ENCODE measurements at regions not wholly inside any gene's neighbourhood (a gene's known extent, or its start where the extent isn't known, plus 50 kb on each side); places are given as distances from the start of the nearest gene placed in this dataset.

DNA sequence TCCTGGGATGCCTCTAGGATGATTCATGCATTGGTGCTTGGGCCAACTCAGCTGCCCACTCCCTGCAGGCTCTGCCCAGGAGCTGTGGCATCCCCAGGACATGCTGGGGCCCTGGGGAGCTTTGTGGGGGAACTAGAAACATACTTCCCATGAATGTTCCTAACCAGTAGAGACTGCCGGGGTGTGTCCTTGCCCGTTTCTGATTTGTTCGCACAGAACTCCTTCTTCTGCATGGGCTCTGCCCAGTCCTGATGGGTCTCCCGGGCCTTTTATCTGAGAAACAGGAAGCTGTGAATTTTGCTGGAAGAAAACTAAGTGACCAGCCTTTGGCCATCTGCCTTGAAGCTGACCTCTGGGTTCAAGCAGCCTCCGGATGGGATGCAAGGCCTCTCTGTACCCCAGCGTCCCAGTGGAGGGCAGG, 71.6 kb upstream of the RNU6ATAC start:
- no peak overlapping the region for H3K9ac ChIP-seq (ENCODE audit: low read depth in 2 of 2, low read length in 2 of 2)
- no peak overlapping the region for H3K4me3 ChIP-seq
- H3K4me1 ChIP-seq, result no peaks in the 10 kb centered on the region
- H3K27me3 ChIP-seq, result no peaks in the 10 kb centered on the region
- no peaks in the 10 kb centered on the region for H3K36me3 ChIP-seq
- DNase-seq, result no peak
- no peak overlapping the region for H3K27ac ChIP-seq
- no peak for TF ChIP-seq CTCF (IDR thresholded peaks at IDR 0.05)
- no peaks in the 10 kb centered on the region for H3K9me3 ChIP-seq
- intact Hi-C loops (cut with DNase I), result no loop called here

DNA sequence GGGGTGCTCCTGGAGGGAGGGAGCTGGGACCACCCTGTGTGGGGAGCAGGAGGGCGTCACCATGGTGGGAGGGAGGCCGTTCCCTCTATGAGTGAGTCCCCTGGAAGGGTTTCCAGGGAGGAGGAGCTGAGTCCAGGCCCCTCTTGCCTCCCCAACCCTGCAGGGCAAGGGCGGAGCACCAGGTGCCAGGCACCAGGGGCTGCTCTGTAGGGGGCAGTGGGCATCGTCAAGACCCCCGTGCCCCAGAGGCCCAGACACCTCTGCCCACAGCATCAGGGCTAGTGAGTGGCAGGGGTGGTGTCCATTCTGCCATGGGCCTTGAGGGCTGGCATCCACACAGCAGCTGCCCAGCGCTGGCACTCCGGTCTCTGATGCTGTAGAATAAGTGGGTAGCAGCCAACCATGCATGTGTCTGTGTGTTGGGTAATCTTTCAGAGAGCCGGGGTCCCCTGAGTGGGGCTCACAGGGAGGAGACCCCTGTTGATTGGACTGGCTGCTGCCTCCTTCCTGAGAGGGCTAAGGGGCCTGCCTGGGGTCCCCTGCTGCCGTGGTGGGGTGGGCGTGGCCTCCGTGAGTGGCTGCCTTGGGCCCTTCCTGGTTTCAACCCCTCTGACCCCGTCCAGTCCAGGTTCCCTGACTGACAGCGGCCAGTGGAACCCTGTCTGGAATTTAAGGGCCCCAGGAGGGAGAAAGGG, 72.7 kb upstream of the RNU6ATAC start:
- Histone ChIP-seq H3K4me3 (no peak overlapping the region), H3K4me1 (no peaks in the 10 kb centered on the region), H3K27ac (no peak overlapping the region), H3K9me3 (no peaks in the 10 kb centered on the region), H3K27me3 (no peaks in the 10 kb centered on the region), H3K9ac (ENCODE audit: low read depth in 2 of 2, low read length in 2 of 2) (no peak overlapping the region), H3K36me3 (no peaks in the 10 kb centered on the region)
- no peak for TF ChIP-seq CTCF (IDR thresholded peaks at IDR 0.05)
- DNase-seq, result no peak
- intact Hi-C loops (cut with DNase I), result no loop called here

DNA sequence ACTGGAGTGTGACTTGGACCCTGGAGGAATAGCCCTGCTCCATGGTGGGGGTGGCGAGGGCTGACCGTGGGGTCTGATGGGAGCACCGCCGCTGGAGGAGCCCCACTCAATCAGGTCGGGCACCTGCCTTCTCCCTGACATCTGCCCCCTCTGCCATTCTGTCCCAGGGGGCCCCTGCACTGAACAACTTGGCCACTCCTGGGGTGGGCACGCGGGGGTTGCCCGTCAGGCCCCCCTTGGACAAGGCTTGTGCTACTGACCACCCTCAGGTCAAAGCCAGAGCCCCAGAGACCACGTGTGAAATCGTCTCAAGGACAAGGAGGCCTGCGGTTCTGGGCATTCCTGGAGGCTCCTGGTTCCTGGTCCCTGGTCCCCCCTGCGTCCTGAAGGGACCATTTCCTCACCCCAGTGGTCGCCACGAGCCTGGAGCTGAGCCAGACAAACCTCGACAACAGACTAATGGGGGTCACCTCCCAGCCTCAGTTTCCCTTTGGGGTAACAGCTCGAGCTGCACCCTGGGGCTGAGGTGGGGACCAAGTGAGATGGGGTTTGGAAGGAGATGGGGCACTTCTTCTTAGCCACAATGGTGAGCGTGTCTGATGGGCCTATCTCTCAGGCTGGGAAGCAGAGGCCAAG, 73.4 kb upstream of the RNU6ATAC start:
- no peak for DNase-seq
- no peaks in the 10 kb centered on the region for H3K9me3 ChIP-seq
- intact Hi-C loops (cut with DNase I), result no loop called here

DNA sequence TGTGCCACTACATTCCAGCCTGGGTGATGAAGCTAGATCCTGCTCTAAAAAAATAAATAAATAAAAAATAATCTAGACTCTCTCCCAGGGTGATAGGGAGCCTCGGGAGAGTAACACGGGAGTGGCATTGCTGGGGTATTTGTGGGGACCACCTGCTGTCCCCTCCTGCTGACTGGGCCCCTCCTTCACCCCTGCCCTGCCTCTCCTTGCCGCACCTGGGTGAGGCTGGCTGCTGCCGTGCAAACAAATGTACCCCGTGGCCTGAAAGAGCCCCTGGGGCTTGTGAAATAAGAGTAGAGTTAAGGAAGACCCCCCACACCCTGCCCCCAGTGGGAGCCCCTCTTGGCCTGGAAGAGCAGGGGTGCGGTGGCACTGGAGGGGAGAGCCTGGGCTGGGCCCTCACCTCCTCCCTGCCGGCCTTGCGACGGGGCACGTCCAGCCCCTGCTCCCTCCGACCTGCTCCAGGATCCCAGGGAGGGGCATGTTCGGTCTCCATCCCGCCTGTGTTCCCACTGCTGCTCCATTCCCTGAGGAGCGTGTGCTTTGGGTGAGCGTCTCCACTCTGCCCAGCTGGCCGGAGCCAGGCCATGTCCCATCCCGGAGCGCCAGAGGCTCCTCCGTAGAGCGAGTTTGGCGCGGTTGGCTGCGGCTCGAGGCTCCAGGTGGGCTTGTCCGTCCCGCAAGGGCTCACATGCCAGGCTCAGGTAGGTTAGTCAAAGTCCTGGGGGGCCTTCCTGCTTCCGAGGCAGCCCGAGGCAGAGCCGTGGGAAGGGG, 75.0 kb upstream of the RNU6ATAC start:
- Histone ChIP-seq H3K4me3 (no peak overlapping the region), H3K27ac (no peak overlapping the region), H3K9me3 (no peaks in the 10 kb centered on the region), H3K9ac (ENCODE audit: low read depth in 2 of 2, low read length in 2 of 2) (no peak overlapping the region), H3K36me3 (no peaks in the 10 kb centered on the region), H3K27me3 (no peaks in the 10 kb centered on the region), H3K4me1 (no peaks in the 10 kb centered on the region)
- DNase-seq, result no peak
- intact Hi-C loops (cut with DNase I), result no loop called here
- TF ChIP-seq CTCF (IDR thresholded peaks at IDR 0.05), result no peak

More for the DNA sequence above, 73.4 kb upstream of the RNU6ATAC start:
- Histone ChIP-seq H3K9ac (ENCODE audit: low read depth in 2 of 2, low read length in 2 of 2) (no peak overlapping the region), H3K36me3 (no peaks in the 10 kb centered on the region), H3K4me1 (no peaks in the 10 kb centered on the region), H3K27ac (no peak overlapping the region), H3K4me3 (no peak overlapping the region), H3K27me3 (no peaks in the 10 kb centered on the region)
- no peak for TF ChIP-seq CTCF (IDR thresholded peaks at IDR 0.05)

DNA sequence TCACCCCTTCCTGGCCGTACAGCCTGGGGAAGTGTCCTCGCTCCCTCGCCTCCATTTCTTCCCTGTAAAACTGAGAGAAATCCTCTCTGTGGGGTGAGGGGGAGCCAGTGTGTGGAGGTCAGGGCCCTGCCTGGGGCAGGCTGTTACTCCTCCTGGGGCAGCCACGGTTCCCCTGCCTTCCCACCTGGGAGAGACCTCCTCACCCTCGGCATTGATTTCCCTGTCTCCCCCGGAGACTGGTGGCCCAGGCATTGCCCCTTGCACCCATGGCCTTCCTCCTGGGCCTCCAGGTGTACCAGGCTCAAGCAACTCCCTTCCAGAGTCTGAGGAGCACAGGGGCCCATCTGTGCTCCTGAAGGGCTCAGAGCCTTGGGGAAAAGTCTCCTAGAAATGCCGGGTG, 75.6 kb upstream of the RNU6ATAC start:
- H3K9me3 ChIP-seq, result no peaks in the 10 kb centered on the region
- no peak for DNase-seq
- H3K36me3 ChIP-seq, result no peaks in the 10 kb centered on the region
- intact Hi-C loops (cut with DNase I), result no loop called here
- no peak for TF ChIP-seq CTCF (IDR thresholded peaks at IDR 0.05)
- no peaks in the 10 kb centered on the region for H3K27me3 ChIP-seq
- H3K4me3 ChIP-seq, result no peak overlapping the region
- no peak overlapping the region for H3K27ac ChIP-seq
- H3K9ac ChIP-seq (ENCODE audit: low read depth in 2 of 2, low read length in 2 of 2), result no peak overlapping the region
- H3K4me1 ChIP-seq, result no peaks in the 10 kb centered on the region

All from colonic mucosa (tissue), 4 donors.